KMS-11 (cell line): ENCODE measurements at regions not wholly inside any gene's neighbourhood (a gene's known extent, or its start where the extent isn't known, plus 50 kb on each side); places are given as distances from the start of the nearest gene placed in this dataset.

Experiments used
- H2AFZ ChIP-seq: fragments of 200-600 bp; sonication (generic); 2 replicates; pipeline ENCODE4 v1.6.1; 2016; ENCODE audit warnings: antibody characterized with exemption, mixed run types, low read depth
- H3K27ac ChIP-seq: fragments of 200-600 bp; sonication (generic); 2 replicates; pipeline ENCODE4 v1.6.1; 2016; ENCODE audit warnings: mild to moderate bottlenecking, mixed run types
- H3K27me3 ChIP-seq: fragments of 200-600 bp; sonication (generic); 2 replicates; pipeline ENCODE4 v1.6.1; 2017; ENCODE audit warnings: mild to moderate bottlenecking, low read depth, mixed run types, moderate library complexity; ENCODE audit not compliant: insufficient read depth
- H3K36me3 ChIP-seq: fragments of 200-600 bp; sonication (generic); 2 replicates; pipeline ENCODE4 v1.6.1; 2017; ENCODE audit warnings: mild to moderate bottlenecking, mixed run types; ENCODE audit not compliant: insufficient read depth
- H3K4me1 ChIP-seq: fragments of 200-600 bp; sonication (generic); 2 replicates; pipeline ENCODE4 v1.6.1; 2016; ENCODE audit warnings: mild to moderate bottlenecking, low read depth, mixed run types; ENCODE audit not compliant: poor library complexity, severe bottlenecking
- H3K4me2 ChIP-seq: fragments of 200-600 bp; sonication (generic); 2 replicates; pipeline ENCODE4 v1.7.0; 2016; ENCODE audit warnings: mild to moderate bottlenecking, mixed run types
- H3K4me3 ChIP-seq: fragments of 200-600 bp; sonication (generic); IDR thresholded peaks from 2 replicates; pipeline ENCODE4 v1.6.1; 2017; ENCODE audit warnings: low read depth, low read length, mixed read lengths; ENCODE audit not compliant: insufficient read depth
- H3K79me2 ChIP-seq: fragments of 200-600 bp; sonication (generic); 2 replicates; pipeline ENCODE4 v1.6.1; 2016; ENCODE audit warnings: low read depth, mixed run types; ENCODE audit not compliant: insufficient read depth
- H3K9ac ChIP-seq: fragments of 200-600 bp; sonication (generic); 2 replicates; pipeline ENCODE4 v1.6.1; 2016; ENCODE audit warnings: mild to moderate bottlenecking, mixed run types
- H4K20me1 ChIP-seq: fragments of 200-600 bp; sonication (generic); 2 replicates; pipeline ENCODE4 v1.6.1; 2016; ENCODE audit warnings: mild to moderate bottlenecking, mixed run types; ENCODE audit not compliant: insufficient read depth
- TF ChIP-seq, protein P1 (sequence below): fragments of 200-600 bp; sonication (generic); conservative IDR thresholded peaks from 2 replicates; pipeline ENCODE4 v1.6.1; 2017; ENCODE audit warnings: low read depth, mild to moderate bottlenecking, antibody characterized with exemption, low read length, moderate library complexity, mixed read lengths

DNA sequence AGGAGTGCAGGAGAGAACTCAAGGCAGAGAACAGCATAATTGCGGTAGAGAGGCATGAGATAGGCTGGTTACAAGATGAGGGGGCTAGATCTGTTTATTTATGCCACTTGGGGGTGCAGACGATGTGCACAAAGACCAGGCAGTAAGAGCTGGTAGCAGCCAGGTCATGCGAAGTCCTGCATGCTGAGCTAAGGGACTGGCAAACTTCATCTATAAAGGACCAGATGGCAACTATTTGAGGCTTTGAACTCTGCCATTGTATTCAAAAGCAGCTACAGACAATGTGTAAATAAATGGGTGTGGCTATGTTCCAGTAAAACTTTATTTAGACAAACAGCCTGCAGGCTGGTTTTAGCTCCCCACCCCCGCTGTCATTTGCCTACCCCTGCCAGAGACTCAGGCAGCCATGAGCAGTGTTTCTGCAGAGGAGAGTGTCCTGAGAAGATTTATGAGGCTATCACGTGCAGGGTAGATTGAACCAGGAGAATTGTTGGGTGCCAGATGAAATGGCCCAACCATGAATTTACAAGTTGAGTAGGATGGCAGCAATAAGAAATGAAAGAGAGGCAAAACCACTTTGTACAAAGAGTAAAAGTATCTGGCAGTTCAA lies 253.4 kb upstream of the MOCS1 start:
- H3K4me2 ChIP-seq = no peak overlapping the region
- no peak overlapping the region for H3K27ac ChIP-seq
- no peaks in the 10 kb centered on the region for H3K36me3 ChIP-seq
- no peak overlapping the region for H3K9ac ChIP-seq
- H3K79me2 ChIP-seq = no peaks in the 10 kb centered on the region
- no peaks in the 10 kb centered on the region for H3K27me3 ChIP-seq
- TF ChIP-seq, protein P1, sequence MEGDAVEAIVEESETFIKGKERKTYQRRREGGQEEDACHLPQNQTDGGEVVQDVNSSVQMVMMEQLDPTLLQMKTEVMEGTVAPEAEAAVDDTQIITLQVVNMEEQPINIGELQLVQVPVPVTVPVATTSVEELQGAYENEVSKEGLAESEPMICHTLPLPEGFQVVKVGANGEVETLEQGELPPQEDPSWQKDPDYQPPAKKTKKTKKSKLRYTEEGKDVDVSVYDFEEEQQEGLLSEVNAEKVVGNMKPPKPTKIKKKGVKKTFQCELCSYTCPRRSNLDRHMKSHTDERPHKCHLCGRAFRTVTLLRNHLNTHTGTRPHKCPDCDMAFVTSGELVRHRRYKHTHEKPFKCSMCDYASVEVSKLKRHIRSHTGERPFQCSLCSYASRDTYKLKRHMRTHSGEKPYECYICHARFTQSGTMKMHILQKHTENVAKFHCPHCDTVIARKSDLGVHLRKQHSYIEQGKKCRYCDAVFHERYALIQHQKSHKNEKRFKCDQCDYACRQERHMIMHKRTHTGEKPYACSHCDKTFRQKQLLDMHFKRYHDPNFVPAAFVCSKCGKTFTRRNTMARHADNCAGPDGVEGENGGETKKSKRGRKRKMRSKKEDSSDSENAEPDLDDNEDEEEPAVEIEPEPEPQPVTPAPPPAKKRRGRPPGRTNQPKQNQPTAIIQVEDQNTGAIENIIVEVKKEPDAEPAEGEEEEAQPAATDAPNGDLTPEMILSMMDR = no peak
- H2AFZ ChIP-seq = no peak overlapping the region
- no peaks in the 10 kb centered on the region for H4K20me1 ChIP-seq
- H3K4me3 ChIP-seq = no peak overlapping the region
- no peaks in the 10 kb centered on the region for H3K4me1 ChIP-seq

DNA sequence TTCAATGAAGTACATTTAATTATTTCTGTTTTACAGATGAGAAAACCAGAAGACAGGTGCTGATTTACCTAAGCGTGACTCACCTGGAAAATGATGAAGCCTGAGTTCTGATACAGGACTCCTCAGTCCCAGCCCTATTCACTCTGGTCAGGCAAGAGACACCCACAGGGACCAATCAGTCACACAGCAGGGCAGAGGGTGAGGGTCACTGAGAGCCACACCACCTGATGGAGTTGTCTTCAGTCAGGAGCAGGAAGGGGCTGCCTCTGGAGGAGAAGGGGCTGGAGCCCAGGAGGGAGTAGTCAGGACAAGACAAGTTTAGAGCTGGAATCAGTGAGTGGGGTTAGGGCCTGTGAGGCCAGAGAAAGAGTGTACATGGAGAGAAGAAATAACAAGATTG lies 251.2 kb upstream of the MOCS1 start:
- Histone ChIP-seq H3K36me3 (no peaks in the 10 kb centered on the region), H2AFZ (no peak overlapping the region), H3K9ac (no peak overlapping the region), H3K4me2 (no peak overlapping the region), H3K4me1 (no peaks in the 10 kb centered on the region), H3K79me2 (no peaks in the 10 kb centered on the region), H3K4me3 (no peak overlapping the region), H3K27me3 (no peaks in the 10 kb centered on the region), H4K20me1 (no peaks in the 10 kb centered on the region), H3K27ac (no peak overlapping the region)
- TF ChIP-seq, protein P1 = no peak

DNA sequence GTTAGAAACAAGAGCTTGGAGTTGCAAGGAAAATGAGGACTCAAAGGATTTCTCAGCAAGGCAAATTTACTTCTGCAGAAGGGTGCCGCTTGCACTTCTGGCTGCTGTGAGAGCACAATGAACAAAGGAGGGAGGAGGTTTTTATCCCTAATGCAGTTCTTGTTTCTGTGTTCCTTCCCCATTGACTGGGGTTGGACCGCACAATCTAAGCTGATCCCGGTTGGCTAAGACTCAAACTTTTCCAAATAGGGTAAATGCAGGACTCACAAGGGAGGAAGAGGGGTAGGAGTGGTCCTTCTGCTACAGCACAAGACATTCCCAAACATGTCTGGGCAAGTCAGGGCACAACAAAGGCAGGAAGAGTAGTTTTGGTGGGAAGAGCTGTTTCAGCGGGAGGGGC lies 249.6 kb upstream of the MOCS1 start:
- Histone ChIP-seq H3K36me3 (no peaks in the 10 kb centered on the region), H4K20me1 (no peaks in the 10 kb centered on the region)

DNA sequence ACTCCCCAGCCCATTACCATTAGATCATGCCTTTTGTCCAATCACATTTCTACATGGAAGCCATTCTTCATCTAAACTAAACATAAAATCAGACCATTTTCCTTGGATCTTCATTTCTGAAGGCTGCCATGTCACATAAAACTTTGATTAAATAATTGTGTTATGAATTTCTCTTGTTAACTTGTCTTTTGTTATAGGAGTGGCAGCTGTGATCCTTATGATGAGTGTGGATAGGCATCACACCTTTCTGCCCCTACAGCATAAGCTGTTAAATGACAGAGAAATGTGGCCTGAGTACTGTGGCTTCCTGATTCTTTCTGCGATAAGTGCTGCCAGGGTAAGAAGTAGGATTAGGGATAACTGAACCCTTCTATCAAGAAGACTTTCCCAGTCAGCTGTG lies 247.1 kb upstream of the MOCS1 start:
- no peaks in the 10 kb centered on the region for H3K27me3 ChIP-seq
- TF ChIP-seq, protein P1 = no peak
- H3K4me1 ChIP-seq = no peaks in the 10 kb centered on the region
- no peak overlapping the region for H3K9ac ChIP-seq
- no peak overlapping the region for H3K27ac ChIP-seq
- no peak overlapping the region for H2AFZ ChIP-seq
- no peaks in the 10 kb centered on the region for H3K36me3 ChIP-seq
- H3K4me3 ChIP-seq = no peak overlapping the region
- H3K4me2 ChIP-seq = no peak overlapping the region
- H4K20me1 ChIP-seq = no peaks in the 10 kb centered on the region
- H3K79me2 ChIP-seq = no peaks in the 10 kb centered on the region

More for the DNA sequence above, 249.6 kb upstream of the MOCS1 start:
- Histone ChIP-seq H3K9ac (no peak overlapping the region), H3K27ac (no peak overlapping the region), H3K4me1 (no peaks in the 10 kb centered on the region), H3K4me3 (no peak overlapping the region), H3K79me2 (no peaks in the 10 kb centered on the region), H3K4me2 (no peak overlapping the region), H2AFZ (no peak overlapping the region), H3K27me3 (no peaks in the 10 kb centered on the region)
- TF ChIP-seq, protein P1 = no peak
